ENCODE measurements at regions not wholly inside any gene's neighbourhood (a gene's known extent, or its start where the extent isn't known, plus 50 kb on each side); places are given as distances from the start of the nearest gene placed in this dataset.

DNA sequence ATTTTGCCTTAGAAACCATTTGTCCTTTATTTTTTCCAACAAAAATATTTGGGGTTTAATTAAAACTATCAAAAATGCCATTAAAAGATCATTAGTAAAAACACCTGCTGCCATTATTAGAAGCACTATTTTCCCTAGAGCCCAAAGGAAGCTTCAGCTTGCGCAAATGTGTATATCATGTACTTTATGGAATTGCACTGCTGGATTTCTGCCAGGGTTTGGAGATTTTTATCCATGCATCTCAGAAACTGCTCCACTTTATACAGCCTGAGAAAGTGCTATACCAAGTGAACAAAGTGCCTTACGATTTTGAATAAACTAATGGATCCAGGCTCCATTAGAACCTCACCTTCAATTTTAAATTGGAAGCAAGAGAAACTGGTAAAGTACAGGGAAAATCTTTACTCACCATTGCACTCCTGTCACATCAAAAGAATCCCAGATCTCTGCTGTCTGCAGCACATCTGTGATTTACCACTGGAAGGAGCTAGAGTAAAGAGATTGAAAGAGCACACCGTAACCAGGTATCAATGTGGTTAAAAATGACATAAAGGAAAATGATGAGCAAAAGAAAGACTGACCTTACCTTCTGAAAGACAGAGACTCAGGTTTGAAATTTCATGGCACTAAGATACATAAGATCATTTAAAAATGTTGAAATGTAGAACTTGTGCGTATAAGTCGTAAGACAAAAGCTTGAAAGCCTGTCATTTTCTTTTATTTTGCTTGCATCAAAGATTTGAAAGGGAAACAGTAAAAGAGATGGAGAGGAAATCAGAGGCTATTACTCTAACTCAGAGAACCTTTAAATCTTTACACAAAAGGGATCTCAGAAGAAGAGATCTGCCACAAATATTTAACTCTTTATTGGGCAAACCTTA lies 678.1 kb upstream of the GOT2 start:
- TF ChIP-seq, protein P1, sequence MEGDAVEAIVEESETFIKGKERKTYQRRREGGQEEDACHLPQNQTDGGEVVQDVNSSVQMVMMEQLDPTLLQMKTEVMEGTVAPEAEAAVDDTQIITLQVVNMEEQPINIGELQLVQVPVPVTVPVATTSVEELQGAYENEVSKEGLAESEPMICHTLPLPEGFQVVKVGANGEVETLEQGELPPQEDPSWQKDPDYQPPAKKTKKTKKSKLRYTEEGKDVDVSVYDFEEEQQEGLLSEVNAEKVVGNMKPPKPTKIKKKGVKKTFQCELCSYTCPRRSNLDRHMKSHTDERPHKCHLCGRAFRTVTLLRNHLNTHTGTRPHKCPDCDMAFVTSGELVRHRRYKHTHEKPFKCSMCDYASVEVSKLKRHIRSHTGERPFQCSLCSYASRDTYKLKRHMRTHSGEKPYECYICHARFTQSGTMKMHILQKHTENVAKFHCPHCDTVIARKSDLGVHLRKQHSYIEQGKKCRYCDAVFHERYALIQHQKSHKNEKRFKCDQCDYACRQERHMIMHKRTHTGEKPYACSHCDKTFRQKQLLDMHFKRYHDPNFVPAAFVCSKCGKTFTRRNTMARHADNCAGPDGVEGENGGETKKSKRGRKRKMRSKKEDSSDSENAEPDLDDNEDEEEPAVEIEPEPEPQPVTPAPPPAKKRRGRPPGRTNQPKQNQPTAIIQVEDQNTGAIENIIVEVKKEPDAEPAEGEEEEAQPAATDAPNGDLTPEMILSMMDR (IDR thresholded peaks at IDR 0.05 in 4 of 5, conservative IDR thresholded peaks at IDR 0.05 in 1 of 5) = no peak
- no peak for TF ChIP-seq POLR2A (IDR thresholded peaks at IDR 0.05)
